Activated CD4-positive, alpha-beta T cell treated with anti-CD3 and anti-CD28 coated beads for 48 hours (primary cell): ENCODE measurements at regions not wholly inside any gene's neighbourhood (a gene's known extent, or its start where the extent isn't known, plus 50 kb on each side); places are given as distances from the start of the nearest gene placed in this dataset.
"Not testable (repeated sequence)": the region's sequence is repeated elsewhere in the genome, so short reads cannot be mapped to it uniquely, and the experiment has no call there.

ENCODE experiments used
- DNase-seq: peaks from one replicate; pipeline ENCODE4 v3.0.0-alpha.2; 2020

DNA sequence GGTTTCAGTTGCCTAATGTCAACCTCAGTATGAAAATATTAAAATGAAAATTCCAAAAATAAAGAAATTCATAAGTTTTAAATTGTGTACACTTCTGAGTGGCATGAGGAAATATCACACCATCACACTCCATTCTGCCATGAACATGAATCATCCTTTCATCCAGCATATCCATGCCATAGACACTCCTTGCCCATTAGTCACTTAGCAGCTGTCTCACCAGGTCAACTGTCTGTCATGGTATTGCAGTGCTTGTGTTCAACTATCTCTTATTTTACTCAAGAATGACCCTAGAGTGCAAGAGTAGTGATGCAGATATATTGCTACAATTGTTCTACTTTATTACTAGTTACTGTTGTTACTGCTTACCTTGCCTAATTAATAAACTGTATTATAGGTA lies 712.4 kb downstream of the EPHA7 start:
- no peak for DNase-seq

DNA sequence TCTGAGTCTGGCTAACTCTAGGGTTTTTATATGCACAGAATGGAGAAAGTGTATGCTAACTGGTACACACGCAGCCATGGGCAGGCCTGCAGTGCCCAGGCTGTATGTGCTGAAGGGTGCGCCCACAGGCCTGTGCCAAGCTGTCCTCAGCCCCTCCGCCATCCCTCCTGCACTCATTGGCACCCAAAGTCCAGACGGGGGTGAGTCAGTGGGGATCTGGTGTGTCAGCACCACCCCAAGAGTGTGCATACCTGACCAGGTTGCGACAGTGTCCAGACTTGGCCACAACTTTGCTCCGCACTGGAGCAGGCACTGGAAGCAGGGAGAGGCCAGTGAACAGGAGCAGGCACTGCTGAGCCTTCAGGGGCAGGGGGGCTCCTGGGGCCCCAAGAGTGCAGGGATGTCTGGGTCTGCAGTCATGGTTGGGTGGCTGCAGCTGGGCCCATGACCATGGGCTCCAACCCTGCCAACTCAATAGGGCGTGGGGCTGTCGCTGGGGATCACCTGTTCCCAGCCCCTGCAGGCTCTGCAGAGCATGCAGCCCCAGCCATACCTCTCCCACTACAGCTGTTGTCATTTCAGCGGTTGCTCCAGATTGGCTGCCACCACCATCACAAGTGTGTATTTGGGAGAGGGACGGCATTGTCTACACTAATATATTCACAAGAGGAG lies 717.8 kb downstream of the EPHA7 start:
- DNase-seq: no peak

GRCh38 chr6:92700411-92700810 lies 718.9 kb downstream of the EPHA7 start:
- DNase-seq: no peak

- no peak for DNase-seq
These were observed 728.3 kb downstream of the EPHA7 start for GRCh38 chr6:92690997-92691599.

DNA sequence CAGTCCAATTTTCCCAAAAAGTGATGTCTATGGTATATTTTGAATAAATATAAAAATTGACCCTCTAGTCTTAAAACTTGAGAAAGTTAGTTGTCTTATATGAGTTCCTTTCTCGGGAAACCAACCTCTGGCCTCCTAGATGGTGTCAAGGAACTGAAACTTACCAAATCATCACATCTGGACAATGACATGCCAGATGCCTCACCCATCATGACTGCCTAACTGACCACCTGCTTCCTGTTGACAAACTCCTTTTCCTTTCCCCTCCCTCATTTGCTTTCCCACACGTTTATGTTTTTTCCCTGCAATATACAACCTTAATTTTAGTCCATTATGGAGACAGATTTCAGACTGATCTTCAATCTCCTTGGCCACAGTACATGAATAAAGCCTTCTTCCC lies 731.0 kb downstream of the EPHA7 start:
- no peak for DNase-seq

DNA sequence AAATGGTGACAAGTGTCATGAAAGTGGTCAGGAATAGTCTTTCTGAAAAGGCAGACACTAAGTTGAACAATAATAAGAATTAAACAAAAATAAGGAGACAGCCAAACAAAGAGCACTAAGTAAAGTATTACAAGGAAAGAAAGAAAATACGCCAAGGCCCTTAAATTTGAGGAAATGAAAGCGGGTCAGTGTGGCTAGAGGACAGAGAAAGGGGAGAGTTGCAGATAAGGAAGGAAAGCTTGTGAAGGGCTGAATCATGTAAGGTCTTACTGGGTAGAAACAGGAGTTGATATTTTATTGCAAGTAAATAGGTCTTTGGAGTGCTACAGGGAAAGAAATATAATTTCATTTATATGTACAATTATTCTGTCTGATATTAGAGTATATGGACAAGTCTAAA lies 732.1 kb downstream of the EPHA7 start:
- no peak for DNase-seq

DNA sequence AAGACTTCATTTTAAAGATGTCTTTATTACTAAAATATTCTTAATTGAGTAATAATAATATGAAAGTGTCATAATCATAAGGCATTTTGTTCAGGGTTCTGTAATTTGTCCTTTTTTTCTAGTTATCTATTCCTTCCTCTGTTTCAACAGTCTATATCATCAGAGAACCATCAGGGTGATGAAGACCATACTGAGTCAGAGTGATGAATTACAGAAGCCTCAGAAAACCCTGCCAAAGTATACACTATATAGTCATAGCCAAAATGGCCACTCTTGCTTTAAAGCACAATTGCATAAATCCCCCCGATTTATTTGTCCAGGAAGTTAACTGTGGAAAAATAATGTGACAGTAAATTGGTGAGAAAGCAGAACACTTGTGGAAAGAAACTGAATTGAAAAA lies 735.0 kb downstream of the EPHA7 start:
- no peak for DNase-seq

DNA sequence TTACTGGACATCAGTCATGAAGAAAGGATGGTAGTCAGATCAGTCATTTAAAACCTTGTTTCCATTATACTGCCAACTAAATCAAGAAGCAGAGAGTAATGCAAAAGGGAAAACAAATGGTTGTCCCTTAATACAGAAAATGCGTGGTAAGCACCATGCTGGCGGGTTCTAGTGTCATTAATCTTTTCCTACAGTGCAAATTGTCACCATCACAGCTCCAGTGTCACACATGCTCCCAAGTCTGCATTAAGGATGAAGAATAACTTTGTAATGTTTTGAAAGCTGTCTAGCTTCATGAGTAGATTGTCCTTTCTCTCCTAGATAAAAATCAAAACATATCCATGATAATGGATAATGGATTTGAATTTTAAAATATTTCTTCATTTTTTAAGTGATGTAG lies 735.6 kb downstream of the EPHA7 start:
- no peak for DNase-seq

GRCh38 chr6:92682516-92683398 lies 736.6 kb downstream of the EPHA7 start:
- no peak for DNase-seq

- DNase-seq: no peak
These were observed 738.0 kb downstream of the EPHA7 start for GRCh38 chr6:92681401-92681800.

DNA sequence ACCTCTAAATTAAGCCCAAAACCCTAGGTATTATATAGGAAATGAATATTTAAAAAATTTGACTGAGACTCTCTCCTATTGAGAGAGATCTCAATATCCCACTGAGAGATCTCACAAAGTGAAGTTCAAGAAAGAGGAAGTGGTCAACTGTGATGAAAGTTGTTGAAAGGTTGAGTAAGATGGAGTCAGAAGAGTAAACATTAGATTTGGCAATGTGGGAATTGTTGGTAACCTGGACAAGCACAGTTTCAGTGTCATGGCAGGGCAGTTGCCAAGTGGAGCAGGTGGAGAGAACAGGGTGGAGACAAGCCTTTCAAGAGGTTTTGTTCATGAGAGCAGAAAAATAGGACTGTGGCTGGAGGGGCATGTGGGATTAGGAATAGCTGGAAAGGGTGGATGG lies 747.9 kb downstream of the EPHA7 start:
- DNase-seq: not testable (repeated sequence)

DNA sequence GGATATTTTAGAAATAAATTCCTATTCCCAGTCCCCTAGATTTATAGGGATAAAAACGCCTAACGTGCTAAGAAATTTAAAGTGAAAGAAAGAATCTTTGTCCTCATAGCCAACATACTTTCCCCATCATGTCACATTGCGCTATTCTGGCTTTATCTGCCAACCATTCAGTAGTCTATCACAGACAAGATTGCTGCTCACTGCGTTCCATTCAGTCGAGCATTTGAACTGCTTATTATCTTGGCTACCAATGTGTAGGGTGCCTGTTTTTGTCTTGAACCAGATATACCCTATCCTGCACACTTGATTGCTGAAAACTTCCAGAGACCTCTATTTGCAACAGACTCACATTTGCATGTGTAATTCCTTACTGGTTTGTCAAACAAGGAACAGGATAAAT lies 751.5 kb downstream of the EPHA7 start:
- no peak for DNase-seq

DNA sequence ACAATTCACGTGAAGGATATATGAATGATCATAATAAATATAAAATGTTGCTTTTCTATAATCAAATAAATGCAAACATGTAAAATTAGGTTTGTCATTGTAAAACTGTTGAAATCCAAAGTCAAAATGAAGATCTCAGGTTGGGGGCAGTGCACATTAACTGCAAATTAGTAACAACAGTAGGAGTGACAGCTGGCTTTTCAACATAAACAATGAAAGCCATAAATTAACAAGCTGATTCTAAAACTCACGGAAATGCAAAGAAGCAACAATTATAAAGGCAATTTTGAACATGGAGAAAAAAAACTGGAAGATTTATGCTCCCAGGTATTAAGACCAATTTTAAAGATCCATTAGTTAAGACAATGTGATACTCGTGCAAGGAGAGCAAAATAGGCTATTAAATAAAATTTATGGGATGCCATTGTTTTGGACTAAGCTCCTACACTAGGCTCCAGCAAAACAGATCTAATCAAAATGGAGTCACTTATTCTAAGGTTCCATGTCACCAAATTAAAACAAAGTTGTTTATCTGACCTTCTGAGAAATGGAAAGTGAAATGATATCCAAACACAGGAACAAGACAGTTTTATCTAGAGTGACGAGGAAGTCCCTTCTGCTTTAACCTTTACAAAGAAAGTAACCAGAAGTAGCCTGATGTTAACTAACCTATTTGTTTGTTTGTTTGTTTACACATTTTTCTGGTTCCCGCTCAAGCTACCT lies 770.8 kb downstream of the EPHA7 start:
- DNase-seq: no peak

DNA sequence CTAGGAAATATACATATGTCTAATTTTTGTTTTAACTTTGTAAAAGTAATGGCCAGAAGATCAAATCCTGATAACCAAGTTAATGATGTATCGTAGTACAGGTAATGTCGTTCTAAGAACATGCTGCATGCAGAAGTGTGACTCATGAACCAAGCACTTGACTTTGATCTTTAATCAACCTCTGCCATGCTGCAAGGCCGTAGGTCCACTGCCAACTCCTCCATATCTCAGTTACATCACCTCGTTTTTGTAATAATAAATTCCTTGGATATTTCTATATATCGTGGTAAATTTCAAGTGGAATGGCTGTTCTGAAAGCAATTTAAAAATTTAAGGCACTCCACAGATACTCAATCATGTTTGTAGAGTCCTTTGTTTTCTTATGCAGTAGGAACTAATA lies 771.7 kb downstream of the EPHA7 start:
- no peak for DNase-seq

DNA sequence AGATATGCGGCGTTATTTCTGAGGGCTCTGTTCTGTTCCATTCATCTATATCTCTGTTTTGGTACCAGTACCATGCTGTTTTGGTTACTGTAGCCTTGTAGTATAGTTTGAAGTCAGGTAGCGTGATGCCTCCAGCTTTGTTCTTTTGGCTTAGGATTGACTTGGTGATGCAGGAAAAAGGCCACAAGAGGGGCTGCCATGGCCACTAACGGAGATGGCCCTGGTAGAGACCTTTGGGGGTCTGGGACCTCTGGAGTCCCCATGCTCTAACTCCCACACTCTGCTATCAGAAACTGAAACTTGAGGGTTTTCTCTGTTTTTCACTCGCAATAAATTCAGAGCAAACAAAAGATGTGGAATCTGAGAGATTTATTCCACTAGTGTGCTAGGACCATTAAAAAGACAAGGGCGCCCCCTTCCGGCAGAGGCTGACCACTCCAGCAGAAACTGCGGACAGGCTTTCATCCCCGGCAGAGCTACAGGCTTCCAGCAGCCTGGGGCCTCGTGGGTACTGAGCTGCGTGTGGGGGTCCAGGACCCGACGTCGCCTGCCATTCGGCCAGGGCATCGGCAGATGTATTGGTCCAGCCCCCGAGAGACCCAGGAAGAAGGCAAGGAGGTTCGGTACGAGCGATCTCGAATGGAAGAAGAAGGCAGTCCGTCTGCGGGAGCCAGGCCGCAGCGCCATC lies 775.1 kb downstream of the EPHA7 start:
- peak; percentile 45 for DNase-seq

GRCh38 chr6:92635553-92636153 lies 783.7 kb downstream of the EPHA7 start:
- DNase-seq: no peak

DNA sequence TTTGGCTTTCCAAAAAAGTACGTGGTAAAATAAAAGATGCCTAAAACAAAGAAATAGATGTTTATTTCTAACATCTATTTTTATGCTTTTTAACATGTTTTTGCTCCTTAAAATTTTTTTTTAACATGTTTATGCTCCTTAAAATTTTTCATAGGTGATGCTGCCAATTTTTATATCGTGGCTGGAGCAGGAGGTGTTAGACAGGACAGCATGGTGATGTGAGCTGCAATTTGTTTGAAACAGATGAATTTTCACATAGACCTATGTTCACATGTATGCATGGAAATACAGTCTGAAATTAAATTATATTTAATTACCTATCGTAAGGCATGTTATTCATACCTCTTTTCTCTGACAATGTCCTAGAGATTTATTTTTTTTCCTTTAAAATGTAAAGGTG lies 784.8 kb downstream of the EPHA7 start:
- DNase-seq: no peak

- DNase-seq: no peak
These were observed 795.9 kb downstream of the EPHA7 start for GRCh38 chr6:92623431-92623830.

DNA sequence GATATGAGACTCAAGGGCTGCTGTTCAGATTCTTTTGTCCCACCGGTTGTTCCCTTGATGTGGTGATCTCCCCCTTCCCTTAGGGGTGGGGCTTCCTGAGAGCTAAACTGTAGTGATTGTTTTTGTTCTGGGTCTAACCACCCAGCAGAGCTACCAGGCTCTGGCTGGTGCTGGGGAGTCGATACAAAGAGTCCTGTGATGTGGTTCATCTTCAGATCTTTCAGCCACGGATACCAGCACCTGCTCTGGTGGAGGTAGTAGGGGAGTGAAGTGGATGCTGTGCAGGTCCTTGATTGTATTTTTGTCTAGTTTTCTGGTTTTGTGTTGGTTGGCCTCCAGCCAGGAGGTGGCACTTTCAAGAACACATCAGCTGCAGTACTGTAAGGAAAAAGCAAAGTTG lies 801.6 kb downstream of the EPHA7 start:
- DNase-seq: no peak

DNA sequence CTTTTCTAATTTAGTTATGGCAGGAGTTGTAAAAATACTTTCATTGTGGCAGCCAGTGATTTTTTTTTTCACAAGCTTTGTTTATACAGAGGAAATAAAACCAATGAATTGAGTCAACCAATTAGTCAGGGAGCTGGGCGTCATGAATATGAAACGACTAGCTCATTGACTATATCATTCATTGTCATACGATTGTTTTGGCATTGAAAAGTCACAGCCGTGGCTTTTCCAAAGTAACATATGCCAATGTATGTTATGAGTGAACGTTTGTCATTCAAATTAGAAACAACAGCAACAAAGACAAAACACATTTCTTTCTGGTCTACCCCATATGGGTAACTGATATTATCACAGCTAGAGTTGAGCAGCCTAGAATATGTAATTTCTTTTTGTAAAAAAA lies 810.6 kb downstream of the EPHA7 start:
- no peak for DNase-seq

GRCh38 chr6:92593201-92593600 lies 826.2 kb downstream of the EPHA7 start:
- DNase-seq: no peak

- DNase-seq: no peak
These were observed 829.4 kb downstream of the EPHA7 start for GRCh38 chr6:92589996-92590395.
